Retinal pigment epithelial cell (primary cell): ENCODE measurements at regions not wholly inside any gene's neighbourhood (a gene's known extent, or its start where the extent isn't known, plus 50 kb on each side); places are given as distances from the start of the nearest gene placed in this dataset.

Experiments
- DNase-seq: peaks from one replicate; pipeline ENCODE4 v3.0.0-alpha.2; 2010; ENCODE audit warnings: low read depth
- H3K4me3 ChIP-seq: 2 replicates; pipeline ENCODE4 v1.5.1; 2011; ENCODE audit warnings: mild to moderate bottlenecking, low read length, control low read depth, moderate library complexity
- CTCF ChIP-seq: conservative IDR thresholded peaks from 2 replicates; pipeline ENCODE4 v1.5.1; 2011; ENCODE audit warnings: low read depth, low read length, control low read depth, inconsistent platforms

- no peak for DNase-seq
These were observed 184.0 kb downstream of the OLFM1 start for GRCh38 chr9:135271425-135271824.

GRCh38 chr9:135272608-135273007, 185.1 kb downstream of the OLFM1 start:
- H3K4me3 ChIP-seq = no peak overlapping the region
- TF ChIP-seq CTCF = no peak
- no peak for DNase-seq

More at GRCh38 chr9:135271425-135271824, 184.0 kb downstream of the OLFM1 start:
- no peak overlapping the region for H3K4me3 ChIP-seq
- no peak for TF ChIP-seq CTCF

- DNase-seq = no peak
- TF ChIP-seq CTCF = no peak
- no peak overlapping the region for H3K4me3 ChIP-seq
These were observed 185.5 kb downstream of the OLFM1 start for GRCh38 chr9:135273008-135273407.

- DNase-seq = no peak
- TF ChIP-seq CTCF = no peak
- H3K4me3 ChIP-seq = no peak overlapping the region
These were observed 187.7 kb downstream of the OLFM1 start for GRCh38 chr9:135275163-135275562.

- no peak overlapping the region for H3K4me3 ChIP-seq
- no peak for TF ChIP-seq CTCF
- no peak for DNase-seq
These were observed 188.3 kb downstream of the OLFM1 start for GRCh38 chr9:135275571-135276289.

GRCh38 chr9:135277219-135278201, 190.0 kb downstream of the OLFM1 start:
- no peak for DNase-seq
- no peak overlapping the region for H3K4me3 ChIP-seq
- TF ChIP-seq CTCF = no peak

- no peak overlapping the region for H3K4me3 ChIP-seq
- TF ChIP-seq CTCF = no peak
- no peak for DNase-seq
These were observed 191.1 kb downstream of the OLFM1 start for GRCh38 chr9:135278586-135278985.
